Activated CD8-positive, alpha-beta memory T cell treated with anti-CD3 and anti-CD28 coated beads for 36 hours (primary cell): ENCODE measurements at regions not wholly inside any gene's neighbourhood (a gene's known extent, or its start where the extent isn't known, plus 50 kb on each side); places are given as distances from the start of the nearest gene placed in this dataset.

ENCODE experiments used
- CTCF ChIA-PET: fragments of 350-600 bp; sonication (Branson Sonifier 250); formaldehyde crosslinking; loops from one replicate; lab custom pipeline; 2021; ENCODE audit warnings: antibody characterized with exemption; lab: Charles Lee
- POLR2A ChIA-PET: fragments of 350-600 bp; sonication (Branson Sonifier 250); formaldehyde crosslinking; loops from one replicate; lab custom pipeline; 2021; ENCODE audit warnings: antibody characterized with exemption; lab: Charles Lee

- ChIA-PET POLR2A (no interaction called here), CTCF (no interaction called here)
These were observed 355.2 kb downstream of the ZNF516 start for GRCh38 chr18:76139844-76140243.

GRCh38 chr18:76137216-76137615 lies 357.8 kb downstream of the ZNF516 start:
- POLR2A ChIA-PET: no interaction called here
- CTCF ChIA-PET: no interaction called here

- POLR2A ChIA-PET: no interaction called here
- CTCF ChIA-PET: no interaction called here
These were observed 358.3 kb downstream of the ZNF516 start for GRCh38 chr18:76136701-76137100.

- POLR2A ChIA-PET: no interaction called here
These were observed 360.4 kb downstream of the ZNF516 start for GRCh38 chr18:76134628-76135027.

GRCh38 chr18:76133873-76134272 lies 361.2 kb downstream of the ZNF516 start:
- CTCF ChIA-PET: no interaction called here
- POLR2A ChIA-PET: no interaction called here

More at GRCh38 chr18:76134628-76135027, 360.4 kb downstream of the ZNF516 start:
- CTCF ChIA-PET: no interaction called here

- ChIA-PET CTCF (no interaction called here), POLR2A (no interaction called here)
These were observed 363.3 kb downstream of the ZNF516 start for GRCh38 chr18:76131738-76132137.

- ChIA-PET CTCF (no interaction called here), POLR2A (no interaction called here)
These were observed 364.2 kb downstream of the ZNF516 start for GRCh38 chr18:76130845-76131244.

GRCh38 chr18:76126327-76126726 lies 368.7 kb downstream of the ZNF516 start:
- ChIA-PET POLR2A (no interaction called here), CTCF (no interaction called here)

GRCh38 chr18:76121011-76121410 lies 374.0 kb downstream of the ZNF516 start:
- ChIA-PET POLR2A (no interaction called here), CTCF (no interaction called here)

GRCh38 chr18:76115580-76115979 lies 379.5 kb downstream of the ZNF516 start:
- CTCF ChIA-PET: no interaction called here
- POLR2A ChIA-PET: no interaction called here

GRCh38 chr18:76113101-76113500 lies 381.9 kb downstream of the ZNF516 start:
- ChIA-PET POLR2A (no interaction called here), CTCF (no interaction called here)

GRCh38 chr18:76102626-76103025 lies 392.4 kb downstream of the ZNF516 start:
- POLR2A ChIA-PET: no interaction called here
- CTCF ChIA-PET: no interaction called here

- POLR2A ChIA-PET: no interaction called here
- CTCF ChIA-PET: no interaction called here
These were observed 392.9 kb downstream of the ZNF516 start for GRCh38 chr18:76102156-76102555.

GRCh38 chr18:76099931-76100457 lies 395.0 kb downstream of the ZNF516 start:
- ChIA-PET CTCF (no interaction called here), POLR2A (no interaction called here)

- POLR2A ChIA-PET: no interaction called here
- CTCF ChIA-PET: no interaction called here
These were observed 396.2 kb downstream of the ZNF516 start for GRCh38 chr18:76098674-76099411.

- ChIA-PET POLR2A (no interaction called here), CTCF (no interaction called here)
These were observed 413.5 kb downstream of the ZNF516 start for GRCh38 chr18:76081536-76081935.

GRCh38 chr18:76080430-76080829 lies 414.6 kb downstream of the ZNF516 start:
- CTCF ChIA-PET: no interaction called here

GRCh38 chr18:76075777-76076176 lies 419.3 kb downstream of the ZNF516 start:
- CTCF ChIA-PET: no interaction called here
- POLR2A ChIA-PET: no interaction called here

More at GRCh38 chr18:76080430-76080829, 414.6 kb downstream of the ZNF516 start:
- POLR2A ChIA-PET: no interaction called here

- CTCF ChIA-PET: no interaction called here
These were observed 430.0 kb downstream of the ZNF516 start for GRCh38 chr18:76064998-76065397.

GRCh38 chr18:76058146-76058545 lies 436.9 kb downstream of the ZNF516 start:
- ChIA-PET CTCF (no interaction called here), POLR2A (no interaction called here)

More at GRCh38 chr18:76064998-76065397, 430.0 kb downstream of the ZNF516 start:
- POLR2A ChIA-PET: no interaction called here

- POLR2A ChIA-PET: no interaction called here
- CTCF ChIA-PET: no interaction called here
These were observed 437.7 kb downstream of the ZNF516 start for GRCh38 chr18:76057386-76057785.
